Psoas muscle (tissue), 7 donors: ENCODE measurements at regions not wholly inside any gene's neighbourhood (a gene's known extent, or its start where the extent isn't known, plus 50 kb on each side); places are given as distances from the start of the nearest gene placed in this dataset.
A peak's percentile ranks its signal among the peaks of the same experiment; 100 is the strongest.

Source experiments
- ATAC-seq, 4 donors: fragments of 200-7000 bp; cut with Tn5 transposase; one replicate each; pipeline ENCODE4 v1.9.1; 2020; ENCODE audit warnings: moderate library complexity in 3 of 4, mild to moderate bottlenecking in 2 of 4
- DNase-seq, 2 donors: peaks; one replicate each; pipeline ENCODE4 v3.0.0-alpha.2; 2020
- H3K27ac ChIP-seq: fragments of 200-600 bp; one replicate; pipeline ENCODE4 v1.8.0; 2022
- H3K27me3 ChIP-seq, 3 donors: fragments of 200-600 bp in 1 of 3; one replicate each; pipeline versions ENCODE4 v1.6.1 to v1.8.0; 2013 to 2022; ENCODE audit warnings: low read length in 2 of 3, mild to moderate bottlenecking in 2 of 3, moderate library complexity in 1 of 3; ENCODE audit not compliant: insufficient read depth in 3 of 3
- H3K36me3 ChIP-seq, 2 donors: fragments of 200-600 bp in 1 of 2; one replicate each; pipeline versions ENCODE4 v1.6.1 to v1.8.0; 2013 to 2022; ENCODE audit warnings: low read depth in 1 of 2, mild to moderate bottlenecking in 1 of 2, moderate library complexity in 1 of 2; ENCODE audit not compliant: insufficient read depth in 1 of 2
- H3K4me1 ChIP-seq: fragments of 200-600 bp; one replicate; pipeline ENCODE4 v1.8.0; 2022
- H3K4me3 ChIP-seq: fragments of 200-600 bp; one replicate; pipeline ENCODE4 v1.8.0; 2022; ENCODE audit warnings: mild to moderate bottlenecking
- H3K9me3 ChIP-seq: fragments of 200-600 bp; one replicate; pipeline ENCODE4 v1.8.0; 2022
- CTCF ChIP-seq: fragments of 200-600 bp; IDR thresholded peaks from one replicate; pipeline ENCODE4 v1.8.0; 2022; ENCODE audit warnings: antibody characterized with exemption
- WGBS, 3 donors: extraction: QIAGEN DNeasy Blood & Tissue Kit; methylation state at CpG; one replicate each; pipeline versions ENCODE4 v1.1.6 to v1.1.7; 2013; 5-methylcytosine and 5-hydroxymethylcytosine counted together
- intact Hi-C, 2 donors: fragments of 100-400 bp; cut with DNase I; formaldehyde crosslinking; loops; one replicate each; pipeline versions ENCODE4 v1.11.0 to v1.14.2; 2022
- donor health status: healthy with polysubstance abuse.
- donor health status: DM: no; HTN: no; CAD: no; lungs with moderate emphysema.
- donor health status: Bipolar disorder and iron deficiency.
- donor health status: healthy.
- donor health status: DM: yes; HTN: yes; CAD: no.
- donor health status: DM: no; HTN: no; CAD: no.
- donor health status: DM: yes; HTN: yes; CAD: no.

- H3K36me3 ChIP-seq = no peaks in the 10 kb centered on the region
- H3K4me3 ChIP-seq = no peak overlapping the region
- intact Hi-C loops = no loop called here
- DNase-seq = no peak
- peaks cover 61% of the 10 kb centered on the region for H3K4me1 ChIP-seq
- WGBS, 3 donors = 65 to 84% (median 71%) methylated on average over 3 of the region's 3 CpGs
- H3K9me3 ChIP-seq = no peaks in the 10 kb centered on the region
- TF ChIP-seq CTCF = no peak
- no peak for ATAC-seq
- peak overlapping the region; percentile 79 for H3K27ac ChIP-seq
- H3K27me3 ChIP-seq = no peaks in the 10 kb centered on the region
Observed at GRCh38 chr14:61104358-61104757, 123.3 kb downstream of the SLC38A6 start.

DNA sequence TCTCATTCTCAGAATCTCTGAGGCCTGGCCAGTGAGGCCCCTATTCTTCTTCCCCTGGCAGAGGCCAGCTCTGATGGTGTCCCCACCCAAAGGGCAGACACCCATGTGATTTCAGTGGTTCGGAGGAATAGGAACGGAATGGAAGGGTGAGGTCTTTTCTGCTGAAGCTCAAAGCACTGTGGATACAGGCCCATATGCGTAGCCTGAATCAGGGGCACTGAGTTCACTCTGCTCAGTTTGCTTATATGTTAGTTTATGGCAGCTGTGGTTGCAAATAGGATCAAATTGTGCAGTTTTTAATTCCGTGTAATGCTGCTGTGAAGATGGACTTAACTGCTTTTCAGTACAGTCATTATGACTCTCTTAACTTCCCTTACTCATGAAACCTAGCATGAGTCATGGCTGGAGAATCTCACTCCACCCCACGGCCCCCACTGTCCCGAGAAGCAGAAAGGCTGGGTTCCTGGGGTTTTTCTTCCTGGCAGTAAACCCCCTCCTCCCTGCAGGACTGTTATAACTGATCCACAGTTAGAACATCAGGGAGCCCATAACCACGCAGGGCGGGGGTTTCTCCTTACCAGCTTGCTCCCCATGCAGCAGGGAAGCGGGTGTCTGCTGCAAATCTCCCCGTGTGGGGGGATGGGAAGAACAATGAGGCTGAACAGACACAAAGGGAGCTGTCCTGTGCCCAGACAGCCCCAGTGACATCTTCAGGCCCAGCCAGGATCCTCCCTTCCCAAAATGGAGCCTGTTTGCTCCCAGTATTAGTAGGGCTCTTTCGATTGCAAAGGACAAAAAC, 122.7 kb downstream of the SLC38A6 start:
- DNase-seq = peak; percentile 65 to 78
- WGBS, 3 donors = 49 to 53% (median 49%) methylated on average over 11 of the region's 11 CpGs
- ATAC-seq = peak; percentile 71 to 84 (median 80)
- H3K4me1 ChIP-seq = peaks cover 55% of the 10 kb centered on the region
- no peaks in the 10 kb centered on the region for H3K27me3 ChIP-seq
- H3K36me3 ChIP-seq = no peaks in the 10 kb centered on the region
- peak overlapping the region; percentile 79 for H3K27ac ChIP-seq
- intact Hi-C loops = no loop called here
- TF ChIP-seq CTCF = no peak
- H3K9me3 ChIP-seq = no peaks in the 10 kb centered on the region
- no peak overlapping the region for H3K4me3 ChIP-seq

- Histone ChIP-seq H3K4me1 (peaks cover 46% of the 10 kb centered on the region), H3K4me3 (no peak overlapping the region), H3K27ac (peak overlapping the region; percentile 79), H3K9me3 (no peaks in the 10 kb centered on the region), H3K36me3 (no peaks in the 10 kb centered on the region), H3K27me3 (no peaks in the 10 kb centered on the region)
- ATAC-seq (peak; percentile 6 to 28 (median 13)), DNase-seq (no peak)
- intact Hi-C loops = no loop called here
- WGBS, 3 donors = 79 to 85% (median 83%) methylated on average over 10 of the region's 10 CpGs
- TF ChIP-seq CTCF = no peak
Observed at GRCh38 chr14:61102549-61103466, 121.8 kb downstream of the SLC38A6 start.
